Chondrocyte (in vitro differentiated cells): ENCODE measurements at regions not wholly inside any gene's neighbourhood (a gene's known extent, or its start where the extent isn't known, plus 50 kb on each side); places are given as distances from the start of the nearest gene placed in this dataset.

Experiments used
- DNase-seq: peaks from one replicate; pipeline ENCODE4 v3.0.0; 2021; ENCODE audit warnings: mixed read lengths, low spot score
- H3K27ac Mint-ChIP-seq: one replicate; pipeline ENCODE4 v1.8.0; 2021; ENCODE audit warnings: mild to moderate bottlenecking, moderate library complexity, mixed read lengths; ENCODE audit not compliant: unreplicated experiment
- H3K27me3 Mint-ChIP-seq: 2 replicates; pipeline ENCODE4 v1.8.0; 2021; ENCODE audit warnings: low read depth, mixed read lengths
- H3K36me3 Mint-ChIP-seq: 2 replicates; pipeline ENCODE4 v1.8.0; 2021; ENCODE audit warnings: low read depth, mixed read lengths
- H3K4me1 Mint-ChIP-seq: 2 replicates; pipeline ENCODE4 v1.8.0; 2021; ENCODE audit warnings: low read depth, mild to moderate bottlenecking, mixed read lengths
- H3K4me3 Mint-ChIP-seq: one replicate; pipeline ENCODE4 v1.8.0; 2021; ENCODE audit warnings: mild to moderate bottlenecking, moderate library complexity, mixed read lengths; ENCODE audit not compliant: unreplicated experiment
- H3K9me3 Mint-ChIP-seq: 2 replicates; pipeline ENCODE4 v1.8.0; 2021; ENCODE audit warnings: low read depth, mixed read lengths
- CTCF ChIP-seq: fragments of 200-600 bp; sonication (generic); IDR thresholded peaks from 2 replicates; pipeline ENCODE4 v1.5.0; 2021; ENCODE audit warnings: antibody characterized with exemption, mild to moderate bottlenecking, moderate library complexity

- Mint-ChIP-seq H3K4me3 (no peak overlapping the region), H3K9me3 (no peaks in the 10 kb centered on the region), H3K27me3 (no peaks in the 10 kb centered on the region), H3K36me3 (no peaks in the 10 kb centered on the region), H3K27ac (no peak overlapping the region), H3K4me1 (peaks cover 9% of the 10 kb centered on the region)
- DNase-seq: no peak
- TF ChIP-seq CTCF: no peak
Measured at GRCh38 chr4:53913771-53914170, 150.6 kb downstream of the CHIC2 start.

- no peaks in the 10 kb centered on the region for H3K27me3 Mint-ChIP-seq
- no peaks in the 10 kb centered on the region for H3K36me3 Mint-ChIP-seq
- TF ChIP-seq CTCF: no peak
- no peaks in the 10 kb centered on the region for H3K9me3 Mint-ChIP-seq
- no peak overlapping the region for H3K27ac Mint-ChIP-seq
- peaks cover 17% of the 10 kb centered on the region for H3K4me1 Mint-ChIP-seq
- H3K4me3 Mint-ChIP-seq: no peak overlapping the region
- DNase-seq: no peak
Measured at GRCh38 chr4:53912766-53913497, 151.5 kb downstream of the CHIC2 start.

- Mint-ChIP-seq H3K27ac (peak overlapping the region; percentile 42), H3K27me3 (no peaks in the 10 kb centered on the region)
- peak; percentile 95 for TF ChIP-seq CTCF
Measured at GRCh38 chr4:53908661-53909078, 155.7 kb downstream of the CHIC2 start.

GRCh38 chr4:53907772-53908171 is 156.6 kb downstream of the CHIC2 start:
- H3K27ac Mint-ChIP-seq: no peak overlapping the region
- no peak overlapping the region for H3K4me3 Mint-ChIP-seq
- H3K27me3 Mint-ChIP-seq: no peaks in the 10 kb centered on the region
- H3K4me1 Mint-ChIP-seq: peaks cover 45% of the 10 kb centered on the region
- no peaks in the 10 kb centered on the region for H3K9me3 Mint-ChIP-seq
- DNase-seq: no peak
- H3K36me3 Mint-ChIP-seq: no peaks in the 10 kb centered on the region
- TF ChIP-seq CTCF: no peak

More at GRCh38 chr4:53908661-53909078, 155.7 kb downstream of the CHIC2 start:
- H3K4me3 Mint-ChIP-seq: peak overlapping the region; percentile 47
- no peaks in the 10 kb centered on the region for H3K36me3 Mint-ChIP-seq
- DNase-seq: no peak
- peaks cover 45% of the 10 kb centered on the region for H3K4me1 Mint-ChIP-seq
- H3K9me3 Mint-ChIP-seq: no peaks in the 10 kb centered on the region

GRCh38 chr4:53906606-53907190 is 157.7 kb downstream of the CHIC2 start:
- H3K27me3 Mint-ChIP-seq: no peaks in the 10 kb centered on the region
- TF ChIP-seq CTCF: no peak
- H3K4me3 Mint-ChIP-seq: no peak overlapping the region
- no peaks in the 10 kb centered on the region for H3K36me3 Mint-ChIP-seq
- DNase-seq: no peak
- H3K9me3 Mint-ChIP-seq: no peaks in the 10 kb centered on the region
- H3K27ac Mint-ChIP-seq: peak overlapping the region; percentile 13
- H3K4me1 Mint-ChIP-seq: peaks cover 45% of the 10 kb centered on the region
